ENCODE measurements at regions not wholly inside any gene's neighbourhood (a gene's known extent, or its start where the extent isn't known, plus 50 kb on each side); places are given as distances from the start of the nearest gene placed in this dataset.

DNA sequence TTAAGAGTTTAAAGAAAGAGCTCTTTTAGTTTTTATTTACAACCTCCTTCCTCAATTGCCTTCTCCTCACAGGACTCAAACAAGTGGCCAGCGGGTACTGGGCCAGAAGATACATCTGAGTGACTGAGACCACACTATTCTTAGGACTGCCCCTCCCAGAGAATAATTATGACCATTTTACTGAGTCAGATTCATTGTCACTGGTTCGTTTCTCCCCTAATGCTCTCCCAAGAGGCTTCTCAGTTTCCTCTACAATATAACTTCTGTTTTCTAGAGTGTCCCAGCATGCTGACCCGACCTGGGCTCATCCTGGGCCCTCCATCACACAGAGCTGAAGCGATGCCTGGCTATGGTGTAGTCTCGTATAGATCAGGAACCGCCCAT lies 279.9 kb downstream of the CD83 start:
- TF ChIP-seq, protein P1, sequence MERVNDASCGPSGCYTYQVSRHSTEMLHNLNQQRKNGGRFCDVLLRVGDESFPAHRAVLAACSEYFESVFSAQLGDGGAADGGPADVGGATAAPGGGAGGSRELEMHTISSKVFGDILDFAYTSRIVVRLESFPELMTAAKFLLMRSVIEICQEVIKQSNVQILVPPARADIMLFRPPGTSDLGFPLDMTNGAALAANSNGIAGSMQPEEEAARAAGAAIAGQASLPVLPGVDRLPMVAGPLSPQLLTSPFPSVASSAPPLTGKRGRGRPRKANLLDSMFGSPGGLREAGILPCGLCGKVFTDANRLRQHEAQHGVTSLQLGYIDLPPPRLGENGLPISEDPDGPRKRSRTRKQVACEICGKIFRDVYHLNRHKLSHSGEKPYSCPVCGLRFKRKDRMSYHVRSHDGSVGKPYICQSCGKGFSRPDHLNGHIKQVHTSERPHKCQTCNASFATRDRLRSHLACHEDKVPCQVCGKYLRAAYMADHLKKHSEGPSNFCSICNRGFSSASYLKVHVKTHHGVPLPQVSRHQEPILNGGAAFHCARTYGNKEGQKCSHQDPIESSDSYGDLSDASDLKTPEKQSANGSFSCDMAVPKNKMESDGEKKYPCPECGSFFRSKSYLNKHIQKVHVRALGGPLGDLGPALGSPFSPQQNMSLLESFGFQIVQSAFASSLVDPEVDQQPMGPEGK (CRISPR knock-in tag; IDR thresholded peaks at IDR 0.05; ENCODE audit: borderline replicate concordance) = no peak
- no peak for TF ChIP-seq ISL1 (CRISPR knock-in tag; IDR thresholded peaks at IDR 0.05)
- TF ChIP-seq, protein P2, sequence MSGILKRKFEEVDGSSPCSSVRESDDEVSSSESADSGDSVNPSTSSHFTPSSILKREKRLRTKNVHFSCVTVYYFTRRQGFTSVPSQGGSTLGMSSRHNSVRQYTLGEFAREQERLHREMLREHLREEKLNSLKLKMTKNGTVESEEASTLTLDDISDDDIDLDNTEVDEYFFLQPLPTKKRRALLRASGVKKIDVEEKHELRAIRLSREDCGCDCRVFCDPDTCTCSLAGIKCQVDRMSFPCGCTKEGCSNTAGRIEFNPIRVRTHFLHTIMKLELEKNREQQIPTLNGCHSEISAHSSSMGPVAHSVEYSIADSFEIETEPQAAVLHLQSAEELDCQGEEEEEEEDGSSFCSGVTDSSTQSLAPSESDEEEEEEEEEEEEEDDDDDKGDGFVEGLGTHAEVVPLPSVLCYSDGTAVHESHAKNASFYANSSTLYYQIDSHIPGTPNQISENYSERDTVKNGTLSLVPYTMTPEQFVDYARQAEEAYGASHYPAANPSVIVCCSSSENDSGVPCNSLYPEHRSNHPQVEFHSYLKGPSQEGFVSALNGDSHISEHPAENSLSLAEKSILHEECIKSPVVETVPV (CRISPR knock-in tag; IDR thresholded peaks at IDR 0.05) = no peak
- TF ChIP-seq, protein P3, sequence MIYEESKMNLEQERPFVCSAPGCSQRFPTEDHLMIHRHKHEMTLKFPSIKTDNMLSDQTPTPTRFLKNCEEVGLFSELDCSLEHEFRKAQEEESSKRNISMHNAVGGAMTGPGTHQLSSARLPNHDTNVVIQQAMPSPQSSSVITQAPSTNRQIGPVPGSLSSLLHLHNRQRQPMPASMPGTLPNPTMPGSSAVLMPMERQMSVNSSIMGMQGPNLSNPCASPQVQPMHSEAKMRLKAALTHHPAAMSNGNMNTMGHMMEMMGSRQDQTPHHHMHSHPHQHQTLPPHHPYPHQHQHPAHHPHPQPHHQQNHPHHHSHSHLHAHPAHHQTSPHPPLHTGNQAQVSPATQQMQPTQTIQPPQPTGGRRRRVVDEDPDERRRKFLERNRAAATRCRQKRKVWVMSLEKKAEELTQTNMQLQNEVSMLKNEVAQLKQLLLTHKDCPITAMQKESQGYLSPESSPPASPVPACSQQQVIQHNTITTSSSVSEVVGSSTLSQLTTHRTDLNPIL (CRISPR knock-in tag; IDR thresholded peaks at IDR 0.05; ENCODE audit: low read depth) = no peak
- TF ChIP-seq ZNF8 (CRISPR knock-in tag; IDR thresholded peaks at IDR 0.05) = no peak
- TF ChIP-seq SNAI2 (CRISPR knock-in tag; IDR thresholded peaks at IDR 0.05) = no peak
- TF ChIP-seq TCF4 (CRISPR knock-in tag; IDR thresholded peaks at IDR 0.05; ENCODE audit: borderline replicate concordance) = no peak
- no peak for TF ChIP-seq RARB (CRISPR knock-in tag; IDR thresholded peaks at IDR 0.05)
- no peak for TF ChIP-seq ZNF565 (CRISPR knock-in tag; conservative IDR thresholded peaks at IDR 0.05; ENCODE audit: low read depth)
- no peak for TF ChIP-seq ZFP3 (CRISPR knock-in tag; IDR thresholded peaks at IDR 0.05)
